DND-41 (cell line): ENCODE measurements at regions not wholly inside any gene's neighbourhood (a gene's known extent, or its start where the extent isn't known, plus 50 kb on each side); places are given as distances from the start of the nearest gene placed in this dataset.

ENCODE experiments used
- ATAC-seq: fragments of 200-7000 bp; cut with Tn5 transposase; 3 replicates; pipeline ENCODE4 v1.9.1; 2021; ENCODE audit warnings: low read depth; ENCODE audit not compliant: insufficient read depth
- DNase-seq: peaks from one replicate; pipeline ENCODE4 v3.0.0-alpha.2; 2020
- H2AFZ ChIP-seq: 2 replicates; pipeline ENCODE4 v1.6.0; 2012; ENCODE audit warnings: low read depth, low read length
- H3K27ac ChIP-seq: 2 replicates; pipeline ENCODE4 v1.5.1; 2012; ENCODE audit warnings: low read length, inconsistent platforms
- H3K27me3 ChIP-seq: fragments of 200-600 bp; sonication (generic); 2 replicates; pipeline ENCODE4 v1.6.0; 2012; ENCODE audit warnings: low read length, mild to moderate bottlenecking, inconsistent platforms; ENCODE audit not compliant: insufficient read depth, poor library complexity
- H3K36me3 ChIP-seq: 2 replicates; pipeline ENCODE4 v1.5.1; 2012; ENCODE audit warnings: low read length, inconsistent platforms; ENCODE audit not compliant: insufficient read depth
- H3K4me1 ChIP-seq: 2 replicates; pipeline ENCODE4 v1.5.1; 2012; ENCODE audit warnings: mild to moderate bottlenecking, low read length; ENCODE audit not compliant: insufficient read depth
- H3K4me2 ChIP-seq: 2 replicates; pipeline ENCODE4 v1.6.0; 2012; ENCODE audit warnings: mild to moderate bottlenecking, moderate library complexity, low read length, inconsistent platforms; ENCODE audit not compliant: insufficient read depth
- H3K4me3 ChIP-seq, 2 experiments: fragments of 200-600 bp in 1 of 2; shearing (Covaris generic) in 1 of 2; 2 replicates each; pipeline ENCODE4 v1.5.1; 2012 to 2016; ENCODE audit warnings: inconsistent platforms in 2 of 2, low read length in 2 of 2, mild to moderate bottlenecking in 2 of 2, low read depth in 1 of 2, moderate library complexity in 1 of 2
- H3K79me2 ChIP-seq: 2 replicates; pipeline ENCODE4 v1.6.0; 2012; ENCODE audit warnings: low read length, inconsistent platforms; ENCODE audit not compliant: insufficient read depth
- H3K9ac ChIP-seq: 2 replicates; pipeline ENCODE4 v1.6.0; 2012; ENCODE audit warnings: low read depth, mild to moderate bottlenecking, inconsistent platforms, low read length, moderate library complexity
- H3K9me3 ChIP-seq: 2 replicates; pipeline ENCODE4 v1.5.1; 2012; ENCODE audit warnings: low read length, moderate library complexity, mild to moderate bottlenecking, inconsistent platforms; ENCODE audit not compliant: insufficient read depth, severe bottlenecking
- H4K20me1 ChIP-seq: 2 replicates; pipeline ENCODE4 v1.6.0; 2012; ENCODE audit warnings: low read length; ENCODE audit not compliant: insufficient read depth
- EZH2 ChIP-seq: IDR thresholded peaks from 3 replicates; pipeline ENCODE4 v1.6.1; 2012; ENCODE audit warnings: borderline replicate concordance, low read depth, mild to moderate bottlenecking, moderate library complexity, low read length, inconsistent platforms; ENCODE audit not compliant: severe bottlenecking
- TF ChIP-seq, protein P1 (sequence below): IDR thresholded peaks from 2 replicates; pipeline ENCODE4 v1.5.1; 2012; ENCODE audit warnings: borderline replicate concordance, low read length, moderate library complexity, mild to moderate bottlenecking; ENCODE audit not compliant: poor library complexity, severe bottlenecking; ENCODE audit errors: extremely low read depth

DNA sequence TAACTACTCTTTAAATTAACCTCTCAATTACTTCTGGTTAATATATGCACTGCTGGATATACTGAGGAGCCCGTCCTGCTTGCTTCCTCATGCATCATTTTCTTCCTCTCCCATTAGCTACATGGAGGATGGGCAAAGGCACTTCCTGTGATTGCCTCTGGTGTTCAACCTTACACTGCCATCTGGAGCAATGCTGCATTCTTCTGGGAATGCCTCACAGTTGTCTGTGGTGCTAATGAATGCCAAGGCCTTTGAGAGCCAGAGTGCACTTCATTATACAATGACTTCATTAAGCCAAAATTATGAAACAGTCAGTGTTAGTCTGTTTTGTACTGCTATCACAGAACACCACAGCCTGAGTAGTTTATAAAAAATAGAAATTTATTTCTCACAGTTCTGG lies 134.8 kb upstream of the DOCK10 start:
- H3K36me3 ChIP-seq: no peaks in the 10 kb centered on the region
- H3K27me3 ChIP-seq: no peaks in the 10 kb centered on the region
- DNase-seq (no peak), ATAC-seq (no peak)
- no peak overlapping the region for H3K27ac ChIP-seq
- no peak overlapping the region for H2AFZ ChIP-seq
- H4K20me1 ChIP-seq: no peaks in the 10 kb centered on the region
- no peak overlapping the region for H3K9ac ChIP-seq
- H3K79me2 ChIP-seq: no peaks in the 10 kb centered on the region
- H3K9me3 ChIP-seq: no peaks in the 10 kb centered on the region
- H3K4me1 ChIP-seq: no peaks in the 10 kb centered on the region
- no peak overlapping the region for H3K4me2 ChIP-seq
- H3K4me3 ChIP-seq: no peak overlapping the region
- no peak for TF ChIP-seq EZH2
- TF ChIP-seq, protein P1, sequence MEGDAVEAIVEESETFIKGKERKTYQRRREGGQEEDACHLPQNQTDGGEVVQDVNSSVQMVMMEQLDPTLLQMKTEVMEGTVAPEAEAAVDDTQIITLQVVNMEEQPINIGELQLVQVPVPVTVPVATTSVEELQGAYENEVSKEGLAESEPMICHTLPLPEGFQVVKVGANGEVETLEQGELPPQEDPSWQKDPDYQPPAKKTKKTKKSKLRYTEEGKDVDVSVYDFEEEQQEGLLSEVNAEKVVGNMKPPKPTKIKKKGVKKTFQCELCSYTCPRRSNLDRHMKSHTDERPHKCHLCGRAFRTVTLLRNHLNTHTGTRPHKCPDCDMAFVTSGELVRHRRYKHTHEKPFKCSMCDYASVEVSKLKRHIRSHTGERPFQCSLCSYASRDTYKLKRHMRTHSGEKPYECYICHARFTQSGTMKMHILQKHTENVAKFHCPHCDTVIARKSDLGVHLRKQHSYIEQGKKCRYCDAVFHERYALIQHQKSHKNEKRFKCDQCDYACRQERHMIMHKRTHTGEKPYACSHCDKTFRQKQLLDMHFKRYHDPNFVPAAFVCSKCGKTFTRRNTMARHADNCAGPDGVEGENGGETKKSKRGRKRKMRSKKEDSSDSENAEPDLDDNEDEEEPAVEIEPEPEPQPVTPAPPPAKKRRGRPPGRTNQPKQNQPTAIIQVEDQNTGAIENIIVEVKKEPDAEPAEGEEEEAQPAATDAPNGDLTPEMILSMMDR: no peak

DNA sequence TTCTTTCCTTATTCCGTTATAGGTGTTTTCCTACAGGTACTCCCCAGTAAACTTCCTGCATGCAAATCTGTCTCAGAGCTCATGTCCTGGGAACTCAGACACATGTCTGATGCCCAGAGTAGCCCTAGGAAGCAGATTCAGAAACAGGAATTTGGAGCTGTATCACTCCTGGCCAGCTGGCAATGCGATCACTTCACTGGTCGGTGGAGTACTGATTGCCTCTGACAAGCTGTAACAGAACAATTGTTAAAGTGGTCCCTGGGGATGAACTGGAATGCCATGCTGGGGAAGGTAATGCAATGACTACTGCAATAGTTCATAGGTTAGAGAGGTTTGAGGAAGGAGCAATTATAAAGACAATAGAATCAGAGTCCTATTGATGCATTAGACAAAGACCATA lies 131.6 kb upstream of the DOCK10 start:
- no peaks in the 10 kb centered on the region for H3K27me3 ChIP-seq
- no peak for DNase-seq
- ATAC-seq: no peak
- H3K36me3 ChIP-seq: no peaks in the 10 kb centered on the region
- no peak overlapping the region for H2AFZ ChIP-seq
- H3K4me2 ChIP-seq: no peak overlapping the region
- no peaks in the 10 kb centered on the region for H3K79me2 ChIP-seq
- TF ChIP-seq, protein P1: no peak
- TF ChIP-seq EZH2: no peak
- no peak overlapping the region for H3K9ac ChIP-seq
- H3K27ac ChIP-seq: no peak overlapping the region
- H3K9me3 ChIP-seq: no peaks in the 10 kb centered on the region
- no peak overlapping the region for H3K4me3 ChIP-seq
- no peaks in the 10 kb centered on the region for H3K4me1 ChIP-seq
- H4K20me1 ChIP-seq: no peaks in the 10 kb centered on the region

DNA sequence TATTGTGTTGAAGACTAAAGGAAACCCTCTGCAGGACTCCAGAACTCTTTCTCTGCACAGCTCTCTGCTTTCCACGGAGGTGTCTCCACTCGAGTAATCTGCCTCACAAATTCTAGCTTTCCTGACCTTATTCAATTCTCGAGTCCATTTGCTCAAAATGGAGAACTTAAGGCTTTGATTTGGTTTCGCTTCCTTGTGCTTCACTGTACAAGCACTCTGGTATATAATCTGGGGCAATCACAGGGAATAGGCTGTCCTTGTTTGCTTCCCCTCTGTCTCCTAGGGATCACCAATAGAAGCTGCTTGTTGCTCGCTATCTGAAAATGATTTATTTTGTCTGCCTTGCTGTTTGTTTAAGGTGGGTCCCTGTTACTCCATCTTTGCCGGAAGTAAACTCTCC lies 129.1 kb upstream of the DOCK10 start:
- H3K27ac ChIP-seq: no peak overlapping the region
- H2AFZ ChIP-seq: no peak overlapping the region
- no peak overlapping the region for H3K4me2 ChIP-seq
- H3K9me3 ChIP-seq: no peaks in the 10 kb centered on the region
- H3K4me1 ChIP-seq: no peaks in the 10 kb centered on the region
- TF ChIP-seq, protein P1: no peak
- no peak for TF ChIP-seq EZH2
- no peaks in the 10 kb centered on the region for H3K79me2 ChIP-seq
- no peak overlapping the region for H3K9ac ChIP-seq
- no peaks in the 10 kb centered on the region for H4K20me1 ChIP-seq
- DNase-seq: no peak
- no peaks in the 10 kb centered on the region for H3K27me3 ChIP-seq
- no peak for ATAC-seq
- H3K4me3 ChIP-seq: no peak overlapping the region
- H3K36me3 ChIP-seq: no peaks in the 10 kb centered on the region

DNA sequence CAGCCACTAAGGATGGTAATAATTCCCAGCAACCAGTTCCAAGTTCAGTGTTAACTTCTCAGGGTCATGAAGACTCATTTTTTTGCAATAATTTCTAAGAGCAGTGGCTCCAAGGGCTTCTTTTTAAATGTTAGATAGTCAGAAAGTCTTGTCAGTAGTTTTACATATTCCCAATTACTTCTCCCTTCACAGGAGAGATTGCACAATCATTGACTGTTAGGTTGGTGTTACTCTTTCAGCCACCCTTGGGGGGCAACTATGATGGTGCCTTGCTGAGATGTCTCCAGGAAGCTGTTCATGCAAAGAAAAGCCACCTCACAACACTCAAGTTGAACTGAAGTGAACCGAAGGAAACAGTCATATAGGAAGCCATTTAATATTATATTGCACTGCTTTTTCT lies 127.9 kb upstream of the DOCK10 start:
- Histone ChIP-seq H3K4me3 (no peak overlapping the region), H3K9me3 (no peaks in the 10 kb centered on the region), H3K27ac (no peak overlapping the region), H2AFZ (no peak overlapping the region), H3K4me2 (no peak overlapping the region), H4K20me1 (no peaks in the 10 kb centered on the region), H3K27me3 (no peaks in the 10 kb centered on the region), H3K4me1 (no peaks in the 10 kb centered on the region), H3K36me3 (no peaks in the 10 kb centered on the region), H3K79me2 (no peaks in the 10 kb centered on the region), H3K9ac (no peak overlapping the region)
- DNase-seq (no peak), ATAC-seq (no peak)
- TF ChIP-seq EZH2: no peak
- TF ChIP-seq, protein P1: no peak
